Stimulated activated CD4-positive, alpha-beta T cell treated with anti-CD3 and anti-CD28 coated beads, TNF-alpha, amount 100 ng/mL, for 24 hours (primary cell): ENCODE measurements at regions not wholly inside any gene's neighbourhood (a gene's known extent, or its start where the extent isn't known, plus 50 kb on each side); places are given as distances from the start of the nearest gene placed in this dataset.
"Not testable (repeated sequence)": the region's sequence is repeated elsewhere in the genome, so short reads cannot be mapped to it uniquely, and the experiment has no call there.

ENCODE experiments used
- DNase-seq, 3 experiments: peaks; one replicate each; pipeline ENCODE4 v3.0.0-alpha.2; 2020; ENCODE audit warnings: low read depth in 3 of 3

DNA sequence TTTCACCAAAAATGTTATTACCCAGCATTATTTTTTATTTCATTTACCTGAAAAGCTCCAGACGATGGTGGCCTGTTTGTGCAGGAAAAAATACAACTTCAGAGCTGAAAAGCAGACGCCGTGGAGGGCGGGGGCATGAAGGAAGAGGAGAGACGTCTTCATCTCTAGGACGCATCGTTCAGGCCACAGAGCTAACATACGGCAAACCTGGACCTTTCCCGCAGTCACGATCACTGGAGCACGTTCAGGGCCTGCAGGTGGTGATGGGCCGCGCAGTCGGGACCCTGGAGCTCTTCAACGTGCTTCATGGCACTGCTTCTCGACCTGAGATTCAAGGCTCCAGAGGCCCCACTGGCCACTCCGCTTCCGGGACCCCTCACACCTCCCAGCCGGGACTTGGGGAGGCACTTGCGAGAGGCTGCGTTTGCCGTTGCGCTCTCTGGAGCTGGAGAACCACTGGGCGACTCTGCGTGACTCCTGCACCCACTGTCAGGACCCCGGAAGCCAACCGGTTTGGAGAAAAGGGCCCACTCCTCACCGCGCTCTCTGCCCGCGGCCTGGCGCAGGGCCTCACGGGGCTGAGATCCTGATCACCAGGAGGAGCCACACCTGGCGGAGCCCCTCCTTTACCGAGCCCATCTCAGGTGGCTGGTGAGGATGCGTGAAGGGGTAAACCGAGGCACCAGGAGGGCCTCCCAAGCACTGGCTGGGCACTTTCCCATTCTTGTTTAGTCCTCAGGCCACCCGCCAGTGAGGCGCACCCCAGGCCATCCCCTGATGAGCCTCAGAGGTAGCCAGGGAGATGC is 164.4 kb upstream of the AFDN start:
- DNase-seq: no peak

DNA sequence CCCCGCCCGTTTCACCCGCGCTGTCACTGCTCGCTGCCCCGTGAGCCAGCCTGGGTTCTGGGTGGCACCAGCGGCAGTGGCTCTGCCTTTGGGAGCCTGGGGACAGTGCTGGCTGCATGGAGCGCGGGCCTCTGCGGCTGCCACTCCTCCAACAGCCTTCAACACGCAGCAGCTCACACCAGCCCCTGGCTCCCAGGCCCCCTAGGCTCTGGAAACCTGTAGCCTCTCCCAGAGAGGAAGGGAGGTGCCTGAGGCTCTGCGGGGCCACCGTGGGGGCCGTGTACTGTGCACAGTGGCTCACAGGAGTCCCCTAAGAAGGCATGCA is 163.9 kb upstream of the AFDN start:
- DNase-seq: no peak

DNA sequence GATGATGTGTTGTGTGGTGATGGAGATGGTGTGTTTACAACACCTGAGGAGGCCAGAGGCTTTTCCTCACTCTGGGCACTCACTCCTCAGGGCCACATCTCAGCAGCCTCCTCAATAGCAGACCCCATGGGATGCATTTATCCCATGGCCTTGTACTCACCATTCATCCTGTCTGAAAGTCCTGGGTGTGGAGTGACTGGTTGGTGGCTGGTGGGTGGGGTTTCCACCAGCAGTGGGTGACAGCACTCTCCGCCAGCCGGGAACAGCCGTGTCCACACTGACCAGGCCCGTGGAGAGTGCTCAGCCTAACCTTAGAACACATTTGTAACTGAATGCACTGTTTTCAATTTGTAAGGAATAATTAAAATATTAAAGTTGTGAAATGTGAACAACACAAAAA is 163.4 kb upstream of the AFDN start:
- DNase-seq: no peak

DNA sequence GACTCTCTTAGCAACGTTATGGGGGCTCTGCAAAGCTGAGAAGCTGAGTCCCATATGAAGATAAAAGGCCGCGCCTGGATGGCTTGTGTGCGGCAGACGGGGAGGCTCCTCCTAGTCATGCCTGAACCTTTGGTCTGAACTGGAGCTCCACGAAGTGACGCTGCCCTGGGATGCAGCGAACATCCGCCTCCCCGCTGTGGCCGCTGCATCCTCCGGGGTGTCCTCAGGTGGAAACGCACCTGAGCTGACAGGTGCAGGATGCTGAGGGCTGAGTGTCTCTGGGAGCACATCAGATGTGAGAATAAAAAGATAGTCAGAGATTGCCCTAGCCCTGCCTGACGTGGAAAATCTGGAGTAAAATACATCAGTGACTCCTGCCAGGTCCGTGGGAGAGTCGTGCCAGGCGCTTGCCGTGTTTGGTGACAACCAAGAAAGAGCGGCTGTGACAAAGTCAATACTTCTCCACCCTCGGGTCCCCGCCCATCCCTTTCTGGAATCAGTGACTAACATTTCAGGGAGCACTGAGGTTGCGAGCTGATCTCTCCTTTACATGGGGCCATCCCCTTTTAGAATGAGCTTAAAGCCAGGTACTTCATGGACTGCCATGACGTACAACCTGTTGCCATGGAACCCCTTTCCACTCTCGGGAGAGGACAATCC is 162.8 kb upstream of the AFDN start:
- no peak for DNase-seq

DNA sequence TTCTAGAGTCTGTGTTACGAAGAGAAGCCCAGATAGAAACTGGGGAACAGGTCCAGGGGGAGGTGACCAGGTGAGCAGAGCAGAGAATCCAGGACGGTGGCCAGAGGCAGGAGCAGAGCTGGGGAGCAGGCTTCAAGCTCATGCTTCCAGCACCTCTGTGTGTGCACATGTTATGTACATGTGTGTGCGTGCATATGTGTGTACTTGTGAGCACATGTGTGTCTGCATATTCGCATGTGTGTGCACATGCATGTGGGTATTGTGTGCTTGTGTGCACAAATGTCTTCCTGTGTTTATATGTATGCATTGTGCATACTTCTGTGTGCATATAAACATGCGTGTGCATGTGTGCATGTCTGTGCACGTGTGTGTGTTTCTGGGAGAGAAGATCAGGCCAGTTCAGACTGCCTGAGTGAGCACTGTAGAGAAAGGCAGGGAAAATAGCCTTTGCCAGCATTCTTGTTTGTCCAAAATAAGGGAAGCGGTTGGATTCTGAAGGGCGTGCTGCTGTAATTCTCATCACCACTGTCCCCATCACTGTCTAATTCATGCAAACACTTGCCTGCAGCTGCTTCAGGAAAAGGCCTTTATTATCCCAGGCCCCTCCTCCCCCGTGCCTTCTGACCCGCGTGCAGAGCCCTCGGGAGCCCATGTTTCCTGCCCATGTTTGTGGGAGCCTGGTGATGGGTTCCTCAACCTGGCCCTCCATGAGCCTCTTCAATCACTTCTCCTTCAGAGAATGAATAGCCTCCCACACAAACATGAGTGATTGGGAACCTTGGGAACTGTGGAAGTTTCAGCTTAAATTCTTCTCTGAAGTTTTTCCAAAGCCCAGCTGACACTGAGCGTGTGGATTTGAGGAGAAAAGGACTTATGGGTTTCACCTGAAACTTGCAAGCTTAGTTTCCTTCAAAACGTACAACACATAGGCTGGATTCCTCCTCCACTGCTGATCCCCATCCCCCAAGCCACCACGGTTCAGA is 161.7 kb upstream of the AFDN start:
- DNase-seq: no peak

DNA sequence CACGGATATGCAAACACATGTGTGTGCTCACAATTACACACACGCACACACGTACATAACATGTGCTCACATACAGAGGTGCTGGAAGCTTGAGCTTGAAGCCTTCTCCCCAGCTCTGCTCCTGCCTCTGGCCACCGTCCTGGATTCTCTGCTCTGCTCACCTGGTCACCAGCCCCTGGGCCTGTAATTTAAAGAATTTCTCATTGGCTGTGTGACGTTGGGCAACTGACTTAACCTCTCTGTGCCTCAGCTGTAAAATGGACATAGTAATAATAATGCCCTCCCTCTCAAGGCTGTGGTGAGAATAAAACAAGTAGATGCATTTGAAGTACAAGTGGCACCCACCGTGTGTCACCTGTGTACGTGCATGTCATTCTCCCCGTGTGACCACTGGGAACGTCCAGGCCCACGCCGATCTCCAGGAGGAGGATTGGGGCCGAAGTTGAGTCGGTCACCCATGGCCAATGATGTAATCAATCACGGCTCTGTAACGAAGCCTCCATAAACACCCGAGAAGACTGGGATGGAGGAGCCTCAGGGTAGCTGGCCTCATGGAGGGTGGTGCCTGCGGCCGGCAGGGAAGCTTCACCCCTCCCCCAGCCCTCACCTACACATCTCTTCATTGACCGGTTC is 160.9 kb upstream of the AFDN start:
- no peak for DNase-seq

DNA sequence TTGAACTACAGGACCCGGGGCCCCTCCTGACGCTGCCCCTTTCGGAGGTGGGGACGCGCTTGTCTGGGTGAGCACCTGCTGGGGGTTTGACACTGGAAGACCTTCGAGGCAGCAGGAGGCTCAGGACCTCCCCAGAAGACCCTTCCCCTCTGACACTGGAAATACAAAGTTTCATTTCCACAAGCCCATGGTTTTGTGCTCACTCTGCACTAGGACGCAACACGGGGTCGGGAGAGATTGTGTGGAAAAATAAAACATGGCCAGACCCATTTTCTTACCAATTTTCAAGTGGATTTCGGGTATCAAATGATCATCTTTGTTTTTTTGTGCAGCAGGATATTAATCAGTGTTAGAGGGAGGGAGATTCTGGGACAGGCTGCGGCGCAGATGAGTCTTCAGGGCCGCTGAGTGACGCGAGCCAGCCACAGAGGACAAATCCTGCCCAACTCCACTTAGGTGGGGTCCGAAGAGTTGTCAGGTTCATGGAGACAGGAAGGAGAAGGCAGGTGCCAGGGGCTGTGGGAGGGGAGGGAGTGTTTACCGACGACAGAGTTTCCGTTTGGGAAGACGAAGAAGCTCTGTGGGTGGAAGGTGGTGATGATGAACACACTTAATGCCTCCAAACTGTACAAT is 160.0 kb upstream of the AFDN start:
- DNase-seq: no peak

DNA sequence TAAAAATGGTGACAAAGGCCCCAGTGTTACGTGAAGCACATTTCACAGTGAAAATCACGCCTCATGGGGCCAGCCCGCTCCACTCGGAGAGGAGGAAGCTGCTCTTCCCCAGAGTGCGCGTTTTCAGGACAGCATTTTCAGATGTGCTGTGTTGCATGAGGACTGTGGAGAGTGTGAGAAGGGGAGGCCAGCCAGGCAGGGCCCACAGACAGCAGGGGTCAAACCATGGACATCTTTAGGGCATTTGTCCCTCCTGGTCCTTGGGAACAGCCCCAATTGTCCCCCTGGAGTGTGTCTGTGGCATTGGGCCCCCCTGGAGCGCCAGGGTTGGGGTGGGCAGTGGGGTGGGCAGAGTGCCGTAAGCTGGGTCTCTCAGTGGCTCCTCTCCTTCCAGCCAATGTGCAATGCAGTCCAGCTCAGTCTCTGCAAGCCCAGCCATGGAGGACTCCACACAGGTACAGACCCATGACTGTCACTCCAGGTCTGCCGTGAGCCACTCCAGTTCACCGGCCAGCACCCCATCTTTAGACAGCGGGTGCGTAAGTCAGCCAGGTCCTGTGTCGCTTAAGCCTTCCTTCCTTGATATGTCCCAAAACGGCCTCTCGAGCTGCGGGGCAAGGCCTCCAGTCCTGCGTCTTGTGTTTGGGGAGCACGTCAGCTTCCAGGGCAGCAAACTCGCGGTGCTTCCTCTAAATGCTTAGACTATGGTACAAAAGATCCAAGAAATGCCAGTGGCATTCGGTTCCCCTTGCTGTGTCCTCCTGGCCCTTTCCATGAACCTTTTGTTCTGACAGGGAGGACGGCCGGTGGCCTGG is 159.3 kb upstream of the AFDN start:
- no peak for DNase-seq

DNA sequence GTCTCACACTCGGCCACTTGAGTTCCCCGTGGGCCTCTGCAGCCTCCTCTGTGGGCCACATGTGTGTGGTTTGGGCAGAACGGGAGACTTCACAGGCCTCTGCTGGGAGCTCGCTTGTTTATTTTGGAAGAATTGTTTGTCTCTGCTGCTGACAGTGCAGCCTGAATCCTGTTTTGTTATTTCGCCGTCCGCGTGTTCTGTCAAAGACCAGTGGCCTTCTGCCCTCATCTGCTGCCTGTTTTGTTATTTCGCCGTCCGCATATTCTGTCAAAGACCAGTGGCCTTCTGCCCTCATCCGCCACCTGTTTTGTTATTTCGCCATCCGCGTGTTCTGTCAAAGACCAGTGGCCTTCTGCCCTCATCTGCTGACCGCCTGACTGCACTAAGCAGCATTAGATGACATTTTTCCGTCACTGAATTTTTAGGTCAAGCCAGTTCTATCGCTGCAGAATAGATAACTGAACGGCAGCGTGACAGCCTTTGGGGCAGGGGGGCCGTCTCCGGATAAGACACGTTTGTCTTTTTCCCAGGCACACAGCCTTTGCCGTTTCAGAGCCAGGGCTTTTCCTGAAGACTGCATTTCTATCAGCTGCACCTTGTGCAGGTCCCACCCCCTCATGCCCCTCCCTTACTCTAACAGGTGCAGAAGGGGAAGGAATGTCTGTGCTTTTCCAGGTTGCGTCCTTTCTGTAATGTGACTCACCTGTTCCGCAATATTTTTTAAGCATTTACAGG is 158.5 kb upstream of the AFDN start:
- DNase-seq: no peak

DNA sequence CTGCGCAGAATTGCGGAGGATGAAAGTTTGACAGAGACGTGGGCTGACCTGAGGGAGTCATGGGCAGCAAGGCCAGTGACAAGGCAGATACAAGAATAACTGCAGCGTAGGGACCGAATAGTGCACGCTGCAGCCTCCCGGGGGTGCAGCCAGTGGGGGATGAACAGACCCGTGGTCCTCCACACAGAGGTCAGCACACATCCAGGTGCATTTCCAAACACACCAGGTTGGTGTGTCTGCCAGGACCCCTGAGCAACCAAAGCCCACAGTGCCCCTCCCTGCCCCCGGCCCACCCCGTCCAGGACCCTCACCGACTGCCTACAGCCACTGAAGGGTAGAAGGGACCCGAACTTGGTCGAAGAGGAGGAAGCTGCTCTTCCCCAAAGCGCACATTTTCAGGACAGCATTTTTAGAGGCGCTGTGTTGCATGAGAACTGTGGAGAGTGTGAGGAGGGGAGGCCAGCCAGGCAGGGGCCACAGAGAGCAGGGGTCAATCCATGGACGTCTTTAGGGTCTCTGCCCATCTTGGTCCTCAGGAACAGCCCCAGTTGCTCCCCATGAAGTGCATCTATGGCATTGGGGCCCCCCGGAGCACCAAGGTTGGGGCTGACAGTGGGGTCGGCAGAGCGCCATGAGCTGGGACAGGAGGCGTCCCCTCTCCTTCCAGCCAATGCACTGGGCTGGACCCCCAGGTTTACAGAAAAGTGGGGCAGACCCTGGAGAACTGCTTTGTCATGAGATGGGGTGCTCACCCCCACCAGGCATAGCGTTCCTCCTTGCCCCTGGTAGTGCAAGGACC is 157.8 kb upstream of the AFDN start:
- DNase-seq: no peak

DNA sequence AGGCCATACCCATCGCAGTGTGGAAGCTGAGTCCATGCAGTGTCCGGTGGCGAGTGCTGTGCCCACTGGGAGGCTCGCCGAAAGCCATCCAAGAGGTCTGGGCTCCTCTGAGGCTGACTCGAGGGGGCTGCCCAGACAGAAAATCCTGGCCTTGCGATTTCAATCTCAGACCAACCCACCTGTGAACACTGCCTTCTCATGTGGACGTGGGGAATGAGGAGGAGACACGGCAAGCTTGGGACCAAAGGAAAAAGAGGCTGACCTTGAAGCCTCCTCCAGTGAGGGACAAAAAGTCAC is 157.2 kb upstream of the AFDN start:
- DNase-seq: no peak

DNA sequence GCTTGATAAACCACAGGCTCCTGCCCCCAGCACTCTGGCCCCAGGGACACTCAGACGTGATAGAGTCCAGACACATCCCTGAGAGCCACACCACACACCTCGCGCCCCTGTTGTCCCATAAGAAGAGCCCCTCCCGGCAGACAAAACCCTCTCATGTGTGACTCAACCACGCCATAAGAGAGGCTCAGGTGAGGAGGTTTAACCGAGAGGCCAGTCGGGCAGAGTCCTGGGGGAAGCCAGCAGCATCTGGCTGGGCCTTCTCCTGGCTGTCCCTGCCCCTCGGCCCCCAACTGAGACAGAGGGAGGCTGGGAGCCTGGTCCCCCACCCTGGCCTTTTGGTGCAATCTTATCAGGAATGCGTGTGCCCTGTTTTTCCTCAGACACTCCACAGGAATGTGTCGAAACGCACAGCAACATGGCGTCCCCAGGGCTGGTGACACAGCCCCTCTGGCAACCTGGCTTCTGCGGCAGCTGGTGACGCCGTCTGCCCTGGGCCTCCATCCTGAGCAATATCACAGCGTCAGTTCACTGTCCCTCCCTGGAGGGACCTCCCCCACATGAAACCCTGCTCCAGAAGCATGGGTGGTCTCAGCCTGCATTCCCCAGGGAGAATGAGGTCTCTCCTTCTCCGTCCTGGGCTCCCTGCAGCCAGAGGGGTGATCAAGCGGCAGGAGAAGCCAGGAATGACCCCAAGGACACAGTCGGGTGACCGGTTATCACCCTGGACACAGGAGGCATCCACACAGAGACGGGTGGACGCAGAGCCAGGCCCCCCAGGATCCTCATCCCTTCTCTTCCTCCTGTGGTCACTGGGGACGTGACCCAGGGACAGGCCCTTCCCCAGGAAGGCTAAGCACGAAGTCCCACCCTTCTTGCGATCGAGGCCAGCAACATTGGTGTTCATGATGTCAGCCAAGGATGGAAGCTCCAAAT is 156.6 kb upstream of the AFDN start:
- DNase-seq: no peak

DNA sequence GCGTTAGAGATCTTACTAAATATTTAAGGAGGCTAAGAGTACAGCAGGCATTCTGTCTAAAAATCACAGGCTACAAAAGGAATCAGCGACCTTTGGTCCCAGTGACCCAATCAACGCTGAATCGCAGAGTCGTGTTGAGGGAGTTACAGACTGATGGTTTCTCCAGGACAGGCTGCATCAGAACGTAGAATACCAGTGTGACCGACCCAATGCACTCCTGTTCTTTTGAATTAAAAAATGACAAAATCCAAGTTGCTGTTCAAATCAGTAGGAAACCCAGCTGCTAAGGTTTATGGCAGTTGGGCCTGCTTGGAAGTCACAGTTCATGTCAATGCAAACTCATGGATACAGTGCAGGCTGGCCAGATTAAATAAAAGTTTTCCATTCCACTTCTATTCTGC is 155.8 kb upstream of the AFDN start:
- DNase-seq: no peak

DNA sequence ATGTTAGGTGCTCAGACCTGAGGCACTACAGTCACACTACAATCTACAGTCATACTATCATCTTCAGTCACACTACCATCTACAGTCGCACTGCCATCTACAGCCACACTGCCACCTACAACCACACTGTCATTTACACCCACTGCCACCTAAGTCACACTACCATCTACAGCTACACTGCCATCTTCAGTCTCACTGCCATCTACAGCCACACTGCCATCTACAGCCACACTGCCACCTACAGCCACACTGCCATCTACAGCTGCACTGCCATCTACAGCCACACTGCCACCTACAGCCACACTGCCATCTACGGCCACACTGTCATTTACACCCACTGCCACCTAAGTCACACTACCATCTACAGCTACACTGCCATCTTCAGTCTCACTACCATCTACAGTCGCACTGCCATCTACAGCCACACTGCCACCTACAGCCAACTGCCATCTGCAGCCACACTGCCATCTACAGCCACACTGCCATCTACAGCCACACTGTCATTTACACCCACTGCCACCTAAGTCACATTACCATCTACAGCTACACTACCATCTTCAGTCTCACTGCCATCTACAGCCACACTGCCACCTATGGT is 155.2 kb upstream of the AFDN start:
- DNase-seq: not testable (repeated sequence)

DNA sequence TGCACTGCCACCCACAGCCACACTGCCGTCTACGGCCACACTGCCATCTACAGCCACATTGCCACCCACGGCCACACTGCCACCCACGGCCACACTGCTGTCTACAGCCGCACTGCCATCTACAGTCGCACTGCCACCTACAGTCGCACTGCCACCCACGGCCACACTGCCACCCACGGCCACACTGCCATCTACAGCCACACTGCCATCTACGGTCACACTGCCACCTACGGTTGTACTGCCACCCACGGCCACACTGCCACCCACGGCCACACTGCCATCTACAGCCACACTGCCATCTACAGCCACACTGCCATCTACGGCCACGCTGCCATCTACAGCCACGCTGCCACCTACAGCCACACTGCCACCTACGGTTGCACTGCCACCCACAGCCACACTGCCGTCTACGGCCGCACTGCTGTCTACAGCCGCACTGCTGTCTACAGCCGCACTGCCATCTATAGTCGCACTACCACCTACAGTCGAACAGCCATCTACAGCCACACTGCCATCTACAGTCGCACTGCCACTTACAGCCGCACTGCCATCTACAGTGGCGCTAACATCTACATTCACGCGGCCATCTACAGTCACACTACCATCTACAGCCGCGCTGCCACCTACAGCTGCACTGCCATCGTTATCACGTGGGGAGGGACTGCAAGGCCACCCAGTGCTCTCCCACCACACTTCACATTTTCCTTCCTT is 154.6 kb upstream of the AFDN start:
- DNase-seq: no peak

DNA sequence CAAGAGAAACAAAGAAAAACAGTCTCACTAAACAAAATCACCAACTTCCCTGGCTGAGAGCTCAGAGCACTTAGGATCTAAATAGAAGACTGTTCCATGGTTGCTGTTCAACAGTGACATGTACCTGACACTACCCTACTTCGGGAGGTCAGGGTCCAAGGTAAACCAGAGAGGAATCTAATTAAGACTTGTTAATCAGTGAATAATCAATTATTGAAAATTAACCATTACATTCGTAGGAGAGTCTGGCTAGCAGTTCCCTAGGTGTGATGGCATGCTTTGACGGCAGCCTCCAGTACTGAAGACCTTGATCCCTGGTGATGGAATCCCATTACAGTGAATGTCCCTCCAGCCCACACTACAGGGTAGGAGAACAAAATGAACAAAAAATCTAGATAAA is 154.0 kb upstream of the AFDN start:
- no peak for DNase-seq

DNA sequence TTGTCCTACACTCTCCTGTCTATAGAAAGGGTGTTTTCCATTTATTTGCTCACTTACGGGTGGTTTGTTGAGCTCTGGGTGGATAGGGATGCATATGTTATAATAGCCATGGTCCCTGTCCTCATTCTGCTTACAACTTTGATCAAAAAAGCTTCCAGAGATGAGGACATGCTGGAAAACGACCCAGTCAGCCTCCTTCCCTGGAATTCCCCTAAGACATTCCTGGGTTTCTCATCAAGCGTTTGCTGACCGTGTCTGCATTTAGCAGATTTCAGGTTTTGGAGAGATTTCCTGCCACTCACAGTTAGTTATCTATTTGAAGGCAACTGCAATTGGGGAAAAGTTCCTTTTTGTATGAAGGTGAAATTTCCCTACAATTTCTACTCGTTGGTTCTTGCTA is 152.8 kb upstream of the AFDN start:
- DNase-seq: no peak
